NB4 (cell line): ENCODE measurements at regions not wholly inside any gene's neighbourhood (a gene's known extent, or its start where the extent isn't known, plus 50 kb on each side); places are given as distances from the start of the nearest gene placed in this dataset.

Source experiments
- DNase-seq: peaks from one replicate; pipeline ENCODE4 v3.0.0; 2010; ENCODE audit warnings: low read depth
- H3K4me3 ChIP-seq: one replicate; pipeline ENCODE4 v1.5.1; 2011; ENCODE audit warnings: mild to moderate bottlenecking, low read depth, low read length, moderate library complexity
- MAX ChIP-seq: IDR thresholded peaks from 2 replicates; pipeline ENCODE4 v1.6.1; 2011; ENCODE audit warnings: low read depth, low read length
- MYC ChIP-seq: IDR thresholded peaks from 2 replicates; pipeline ENCODE4 v1.6.1; 2011; ENCODE audit warnings: low read depth, low read length
- POLR2A ChIP-seq: IDR thresholded peaks from 2 replicates; pipeline ENCODE4 v1.6.1; 2011; ENCODE audit warnings: mild to moderate bottlenecking; ENCODE audit not compliant: insufficient read length; ENCODE audit errors: extremely low read depth
- TF ChIP-seq, protein P1 (sequence below): IDR thresholded peaks from one replicate; pipeline ENCODE4 v1.5.1; 2012; ENCODE audit warnings: low read depth, low read length

- H3K4me3 ChIP-seq = peak overlapping the region; percentile 51
- peak; percentile 25; the same call in 1 of the 2 replicates for TF ChIP-seq MYC
- TF ChIP-seq MAX = peak; percentile 58; the same call in 1 of the 2 replicates
- peak; percentile 69 for TF ChIP-seq POLR2A
- TF ChIP-seq, protein P1, sequence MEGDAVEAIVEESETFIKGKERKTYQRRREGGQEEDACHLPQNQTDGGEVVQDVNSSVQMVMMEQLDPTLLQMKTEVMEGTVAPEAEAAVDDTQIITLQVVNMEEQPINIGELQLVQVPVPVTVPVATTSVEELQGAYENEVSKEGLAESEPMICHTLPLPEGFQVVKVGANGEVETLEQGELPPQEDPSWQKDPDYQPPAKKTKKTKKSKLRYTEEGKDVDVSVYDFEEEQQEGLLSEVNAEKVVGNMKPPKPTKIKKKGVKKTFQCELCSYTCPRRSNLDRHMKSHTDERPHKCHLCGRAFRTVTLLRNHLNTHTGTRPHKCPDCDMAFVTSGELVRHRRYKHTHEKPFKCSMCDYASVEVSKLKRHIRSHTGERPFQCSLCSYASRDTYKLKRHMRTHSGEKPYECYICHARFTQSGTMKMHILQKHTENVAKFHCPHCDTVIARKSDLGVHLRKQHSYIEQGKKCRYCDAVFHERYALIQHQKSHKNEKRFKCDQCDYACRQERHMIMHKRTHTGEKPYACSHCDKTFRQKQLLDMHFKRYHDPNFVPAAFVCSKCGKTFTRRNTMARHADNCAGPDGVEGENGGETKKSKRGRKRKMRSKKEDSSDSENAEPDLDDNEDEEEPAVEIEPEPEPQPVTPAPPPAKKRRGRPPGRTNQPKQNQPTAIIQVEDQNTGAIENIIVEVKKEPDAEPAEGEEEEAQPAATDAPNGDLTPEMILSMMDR = no peak
- DNase-seq = peak; percentile 94
Measured at GRCh38 chr7:101718363-101719122, 89.4 kb upstream of the MYL10 start.

DNA sequence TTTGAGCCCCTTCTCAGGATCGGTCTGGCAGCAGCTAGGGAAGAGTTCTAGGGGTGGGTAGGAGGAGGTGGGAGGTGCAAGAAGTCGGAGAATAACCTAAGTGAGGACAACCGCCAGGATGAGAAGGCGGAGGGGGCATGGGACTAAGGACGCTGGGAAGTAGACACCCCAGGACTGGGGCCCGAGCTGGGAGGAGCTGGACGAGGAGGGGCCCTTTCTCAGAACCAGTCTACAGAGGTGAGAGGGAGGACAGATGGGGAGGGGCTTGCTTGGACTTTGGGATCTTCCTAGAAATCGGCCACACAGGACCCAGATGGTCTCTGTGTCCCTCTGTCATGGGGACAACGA lies 90.0 kb upstream of the MYL10 start:
- H3K4me3 ChIP-seq = peak overlapping the region; percentile 51
- TF ChIP-seq POLR2A = no peak
- TF ChIP-seq MAX = no peak
- TF ChIP-seq MYC = no peak
- TF ChIP-seq, protein P1 = no peak
- DNase-seq = no peak

GRCh38 chr7:101720324-101720723 lies 91.2 kb upstream of the MYL10 start:
- TF ChIP-seq MYC (no peak), POLR2A (no peak), MAX (no peak)
- TF ChIP-seq, protein P1 = no peak
- peak; percentile 39 for DNase-seq
- no peak overlapping the region for H3K4me3 ChIP-seq

GRCh38 chr7:101722247-101722646 lies 93.2 kb upstream of the MYL10 start:
- no peak overlapping the region for H3K4me3 ChIP-seq
- no peak for DNase-seq
- TF ChIP-seq POLR2A = no peak
- no peak for TF ChIP-seq MYC
- TF ChIP-seq, protein P1 = no peak
- no peak for TF ChIP-seq MAX

- no peak overlapping the region for H3K4me3 ChIP-seq
- no peak for DNase-seq
- TF ChIP-seq, protein P1 = no peak
- TF ChIP-seq POLR2A (no peak), MYC (no peak), MAX (no peak)
Measured at GRCh38 chr7:101723835-101724234, 93.6 kb upstream of the CUX1 start.
